A673 (cell line): ENCODE measurements at regions not wholly inside any gene's neighbourhood (a gene's known extent, or its start where the extent isn't known, plus 50 kb on each side); places are given as distances from the start of the nearest gene placed in this dataset.

Experiments
- BruUV-seq: library from RNA; stranded (reverse); fragments of 400-500 nt; replicated peaks from 2 replicates; lab custom pipeline; 2021; lab: Mats Ljungman, UMichigan
- CTCF ChIA-PET: fragments of 300-600 bp; sonication (Branson Sonifier 250); formaldehyde crosslinking; loops from one replicate; lab custom pipeline; 2022; ENCODE audit warnings: antibody characterized with exemption; lab: Charles Lee
- POLR2A ChIA-PET: fragments of 300-600 bp; sonication (Branson Sonifier 250); formaldehyde crosslinking; loops from one replicate; lab custom pipeline; 2022; ENCODE audit warnings: antibody characterized with exemption; ENCODE audit not compliant: low non-redundant PET; lab: Charles Lee
- DNase-seq: peaks from one replicate; pipeline ENCODE4 v3.0.0-alpha.2; 2015; ENCODE audit warnings: low spot score
- H3K27ac ChIP-seq: fragments of 200-600 bp; sonication (generic); 2 replicates; pipeline ENCODE4 v1.5.1; 2016; ENCODE audit warnings: mixed run types, low read depth, mild to moderate bottlenecking, mixed read lengths, antibody characterized with exemption, low read length; ENCODE audit not compliant: poor library complexity, severe bottlenecking
- H3K27me3 ChIP-seq: fragments of 200-600 bp; sonication (generic); replicated peaks from 2 replicates; pipeline ENCODE4 v1.6.1; 2017; ENCODE audit warnings: mixed run types, low read depth, mild to moderate bottlenecking, mixed read lengths, antibody characterized with exemption, low read length; ENCODE audit not compliant: insufficient read depth, poor library complexity
- H3K36me3 ChIP-seq: fragments of 200-600 bp; sonication (generic); 2 replicates; pipeline ENCODE4 v1.6.1; 2016; ENCODE audit warnings: mixed run types, mild to moderate bottlenecking, mixed read lengths, antibody characterized with exemption, low read length; ENCODE audit not compliant: insufficient read depth, poor library complexity, severe bottlenecking
- H3K4me1 ChIP-seq: fragments of 200-600 bp; sonication (generic); 2 replicates; pipeline ENCODE4 v1.6.1; 2017; ENCODE audit warnings: mixed run types, mild to moderate bottlenecking, mixed read lengths, antibody characterized with exemption, low read length; ENCODE audit not compliant: insufficient read depth, poor library complexity, severe bottlenecking
- H3K4me3 ChIP-seq: fragments of 200-600 bp; sonication (generic); 2 replicates; pipeline ENCODE4 v1.5.1; 2016; ENCODE audit warnings: low read depth, mixed run types, mild to moderate bottlenecking, mixed read lengths, low read length; ENCODE audit not compliant: poor library complexity, severe bottlenecking
- H3K9me3 ChIP-seq: fragments of 200-600 bp; sonication (generic); 2 replicates; pipeline ENCODE4 v1.6.1; 2016; ENCODE audit warnings: mixed run types, low read depth, mild to moderate bottlenecking, mixed read lengths, antibody characterized with exemption, low read length; ENCODE audit not compliant: poor library complexity, severe bottlenecking
- EZH2 ChIP-seq: fragments of 200-600 bp; sonication (generic); IDR thresholded peaks from 2 replicates; pipeline ENCODE4 v1.6.1; 2017; ENCODE audit warnings: borderline replicate concordance, low read depth, mild to moderate bottlenecking, mixed read lengths, antibody characterized with exemption, low read length; ENCODE audit not compliant: poor library complexity, severe bottlenecking
- intact Hi-C: fragments of 100-400 bp; cut with micrococcal nuclease; formaldehyde crosslinking; loops from one replicate; pipeline ENCODE4 v1.10.0; 2022; ENCODE audit not compliant: unreplicated experiment
- TF ChIP-seq, protein P1 (sequence below): fragments of 300-800, 200-600 bp; sonication (generic); conservative IDR thresholded peaks from 2 replicates; pipeline ENCODE4 v1.5.1; 2017; ENCODE audit warnings: low read depth, mild to moderate bottlenecking, antibody characterized with exemption, low read length, moderate library complexity, mixed read lengths

GRCh38 chr5:117734056-117734455, 1159.4 kb upstream of the SEMA6A start:
- no TSS peak for BruUV-seq
- Histone ChIP-seq H3K4me3 (no peak overlapping the region), H3K27ac (no peak overlapping the region), H3K9me3 (peaks cover 4% of the 10 kb centered on the region), H3K36me3 (no peaks in the 10 kb centered on the region), H3K4me1 (no peaks in the 10 kb centered on the region), H3K27me3 (no peaks in the 10 kb centered on the region)
- ChIA-PET CTCF (no interaction called here), POLR2A (no interaction called here)
- intact Hi-C loops = no loop called here
- TF ChIP-seq, protein P1, sequence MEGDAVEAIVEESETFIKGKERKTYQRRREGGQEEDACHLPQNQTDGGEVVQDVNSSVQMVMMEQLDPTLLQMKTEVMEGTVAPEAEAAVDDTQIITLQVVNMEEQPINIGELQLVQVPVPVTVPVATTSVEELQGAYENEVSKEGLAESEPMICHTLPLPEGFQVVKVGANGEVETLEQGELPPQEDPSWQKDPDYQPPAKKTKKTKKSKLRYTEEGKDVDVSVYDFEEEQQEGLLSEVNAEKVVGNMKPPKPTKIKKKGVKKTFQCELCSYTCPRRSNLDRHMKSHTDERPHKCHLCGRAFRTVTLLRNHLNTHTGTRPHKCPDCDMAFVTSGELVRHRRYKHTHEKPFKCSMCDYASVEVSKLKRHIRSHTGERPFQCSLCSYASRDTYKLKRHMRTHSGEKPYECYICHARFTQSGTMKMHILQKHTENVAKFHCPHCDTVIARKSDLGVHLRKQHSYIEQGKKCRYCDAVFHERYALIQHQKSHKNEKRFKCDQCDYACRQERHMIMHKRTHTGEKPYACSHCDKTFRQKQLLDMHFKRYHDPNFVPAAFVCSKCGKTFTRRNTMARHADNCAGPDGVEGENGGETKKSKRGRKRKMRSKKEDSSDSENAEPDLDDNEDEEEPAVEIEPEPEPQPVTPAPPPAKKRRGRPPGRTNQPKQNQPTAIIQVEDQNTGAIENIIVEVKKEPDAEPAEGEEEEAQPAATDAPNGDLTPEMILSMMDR = no peak
- no peak for TF ChIP-seq EZH2
- no peak for DNase-seq

- H3K4me3 ChIP-seq = no peak overlapping the region
- DNase-seq = no peak
- no TSS peak for BruUV-seq
- CTCF ChIA-PET = no interaction called here
- POLR2A ChIA-PET = no interaction called here
- H3K27me3 ChIP-seq = no peaks in the 10 kb centered on the region
- no peak overlapping the region for H3K27ac ChIP-seq
- intact Hi-C loops = no loop called here
- H3K4me1 ChIP-seq = no peaks in the 10 kb centered on the region
- H3K36me3 ChIP-seq = no peaks in the 10 kb centered on the region
- TF ChIP-seq, protein P1 = no peak
- TF ChIP-seq EZH2 = no peak
- H3K9me3 ChIP-seq = no peaks in the 10 kb centered on the region
These were observed 1158.4 kb upstream of the SEMA6A start for GRCh38 chr5:117733051-117733450.

DNA sequence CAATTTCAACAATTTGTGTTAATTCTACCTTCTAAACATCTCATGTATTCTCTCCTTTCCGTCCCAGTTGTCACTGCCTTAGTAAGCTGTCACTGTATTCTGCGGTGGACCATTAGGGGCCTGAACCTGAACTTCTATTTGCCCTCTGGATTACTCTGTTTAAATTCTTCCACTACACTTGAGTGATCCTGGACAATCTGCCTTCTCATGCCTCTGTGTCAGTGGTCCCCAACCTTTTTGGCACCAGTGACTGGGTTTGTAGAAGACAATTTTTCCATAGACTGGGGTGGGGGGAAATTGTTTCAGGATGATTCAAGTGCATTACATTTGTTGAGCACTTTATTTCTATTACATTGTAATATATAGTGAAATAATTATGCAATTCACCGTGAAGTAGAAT, 1157.6 kb upstream of the SEMA6A start:
- no TSS peak for BruUV-seq
- intact Hi-C loops = no loop called here
- Histone ChIP-seq H3K27me3 (no peaks in the 10 kb centered on the region), H3K27ac (no peak overlapping the region), H3K36me3 (no peaks in the 10 kb centered on the region), H3K9me3 (no peaks in the 10 kb centered on the region), H3K4me1 (no peaks in the 10 kb centered on the region), H3K4me3 (no peak overlapping the region)
- ChIA-PET POLR2A (no interaction called here), CTCF (interaction anchor here (0.6 kb wide), 1 partner anchor 273 kb away, joined by 5 read pairs; no protein-coding TSS in a partner anchor)
- no peak for DNase-seq
- TF ChIP-seq EZH2 = no peak
- TF ChIP-seq, protein P1 = no peak
